H1 (cell line): ENCODE measurements at regions not wholly inside any gene's neighbourhood (a gene's known extent, or its start where the extent isn't known, plus 50 kb on each side); places are given as distances from the start of the nearest gene placed in this dataset.

Experiments used
- ASH2L ChIP-seq: fragments of 200-600, 300-600 bp; sonication (generic); IDR thresholded peaks from one replicate; pipeline ENCODE4 v1.7.1; 2017; ENCODE audit warnings: low read length
- CBX8 ChIP-seq: fragments of 300-800, 300-1000 bp; sonication (generic); IDR thresholded peaks from 2 replicates; pipeline ENCODE4 v1.7.1; 2016; ENCODE audit warnings: low read depth, low read length, borderline replicate concordance
- KDM5A ChIP-seq: fragments of 200-600 bp; IDR thresholded peaks from 2 replicates; pipeline ENCODE4 v1.7.1; 2012; ENCODE audit warnings: mild to moderate bottlenecking, low read length, inconsistent platforms, mixed read lengths
- NRF1 ChIP-seq: IDR thresholded peaks from 2 replicates; pipeline ENCODE4 v1.6.1; 2011; ENCODE audit warnings: mild to moderate bottlenecking, low read depth, low read length, improper control_type of control experiment
- SP2 ChIP-seq: IDR thresholded peaks from 2 replicates; pipeline ENCODE4 v1.6.1; 2012; ENCODE audit warnings: mild to moderate bottlenecking, low read length, inconsistent platforms

DNA sequence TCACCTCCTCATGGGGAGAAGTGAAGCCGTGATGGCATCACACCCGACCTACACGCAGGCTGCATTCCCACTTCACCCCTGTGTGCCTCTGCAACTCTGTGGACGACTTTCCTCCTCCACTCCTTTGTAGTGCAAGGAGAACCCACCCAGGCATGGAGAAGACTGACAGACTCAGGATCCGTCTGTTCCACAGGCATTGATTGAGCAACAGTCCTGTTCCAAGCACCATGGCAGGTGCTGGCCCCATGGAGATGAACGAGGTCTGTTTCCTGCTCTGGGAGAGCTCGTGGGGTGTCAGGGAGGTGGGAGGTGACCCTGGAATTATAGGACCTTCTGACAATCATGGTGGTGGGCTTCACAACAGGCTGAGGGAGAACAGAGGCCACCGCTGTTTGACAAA is 284.7 kb upstream of the HDAC4 start (continued):
- TF ChIP-seq KDM5A (no peak), CBX8 (no peak), NRF1 (no peak), SP2 (no peak), ASH2L (no peak)
- TF ChIP-seq, all 59 proteins: peak for 0
